Amniotic stem cell (primary cell): ENCODE measurements at regions not wholly inside any gene's neighbourhood (a gene's known extent, or its start where the extent isn't known, plus 50 kb on each side); places are given as distances from the start of the nearest gene placed in this dataset.

Experiments
- DNase-seq: peaks from one replicate; lab custom pipeline; 2025; lab: John Stamatoyannopoulos, UW

DNA sequence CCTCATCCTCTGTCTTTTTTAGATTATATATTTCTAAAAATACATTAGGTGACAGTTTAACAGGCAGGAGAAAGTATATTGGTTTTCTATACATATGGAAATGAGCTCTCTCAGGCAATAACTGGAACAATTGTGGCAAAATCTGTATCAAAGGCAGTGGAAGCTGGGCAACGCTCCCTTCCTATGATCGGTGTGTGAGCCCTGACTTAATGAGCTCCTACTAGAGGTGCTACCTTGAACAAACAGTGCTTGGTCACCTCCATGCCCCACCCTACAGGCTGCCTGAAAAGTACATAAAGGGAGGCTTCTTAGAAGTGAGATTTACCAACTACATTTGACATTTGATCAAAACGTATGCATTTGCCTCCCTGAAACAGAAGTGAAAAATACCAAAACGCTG lies 185.3 kb downstream of the EFNB2 start:
- DNase-seq = no peak

DNA sequence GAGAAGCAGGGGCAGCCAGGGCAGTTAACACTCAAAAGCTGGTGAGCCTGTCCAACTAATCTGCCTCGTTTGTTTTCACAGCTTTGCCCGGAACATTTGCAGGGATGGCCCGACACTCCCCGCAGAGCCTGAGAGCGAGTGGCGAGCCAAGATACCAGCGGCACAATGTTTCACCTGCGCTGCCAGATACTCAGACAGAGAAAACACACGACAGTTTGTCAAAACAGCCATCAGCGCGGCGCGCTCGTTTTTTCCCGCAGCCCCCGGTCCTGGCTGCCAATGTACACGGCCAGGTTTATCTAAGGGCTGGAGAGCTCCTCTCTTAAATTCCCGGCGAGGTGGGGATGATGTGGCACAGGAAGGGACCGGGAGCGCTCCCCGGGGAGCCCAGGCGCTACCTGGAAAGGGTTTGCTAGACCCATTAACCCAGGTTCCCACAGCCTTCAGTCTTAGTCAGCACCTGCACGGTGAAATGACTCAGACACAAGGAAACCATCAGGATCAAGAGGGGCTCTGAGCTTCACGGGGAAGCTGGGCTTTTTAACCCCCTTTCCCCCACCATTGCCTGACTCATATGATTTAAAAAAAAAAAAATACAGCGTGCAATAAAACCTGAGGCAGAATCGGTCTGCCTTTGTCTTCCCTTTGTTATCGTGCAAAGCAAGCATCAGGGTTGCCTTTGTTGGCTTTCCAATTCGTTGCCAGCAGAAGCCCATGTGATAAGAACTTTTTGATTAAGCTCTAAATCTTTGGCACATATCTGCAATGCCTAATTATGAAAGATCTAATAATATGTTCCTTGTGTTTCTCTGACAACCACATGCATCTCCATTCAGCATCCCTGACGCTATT lies 186.2 kb downstream of the EFNB2 start:
- DNase-seq = no peak

DNA sequence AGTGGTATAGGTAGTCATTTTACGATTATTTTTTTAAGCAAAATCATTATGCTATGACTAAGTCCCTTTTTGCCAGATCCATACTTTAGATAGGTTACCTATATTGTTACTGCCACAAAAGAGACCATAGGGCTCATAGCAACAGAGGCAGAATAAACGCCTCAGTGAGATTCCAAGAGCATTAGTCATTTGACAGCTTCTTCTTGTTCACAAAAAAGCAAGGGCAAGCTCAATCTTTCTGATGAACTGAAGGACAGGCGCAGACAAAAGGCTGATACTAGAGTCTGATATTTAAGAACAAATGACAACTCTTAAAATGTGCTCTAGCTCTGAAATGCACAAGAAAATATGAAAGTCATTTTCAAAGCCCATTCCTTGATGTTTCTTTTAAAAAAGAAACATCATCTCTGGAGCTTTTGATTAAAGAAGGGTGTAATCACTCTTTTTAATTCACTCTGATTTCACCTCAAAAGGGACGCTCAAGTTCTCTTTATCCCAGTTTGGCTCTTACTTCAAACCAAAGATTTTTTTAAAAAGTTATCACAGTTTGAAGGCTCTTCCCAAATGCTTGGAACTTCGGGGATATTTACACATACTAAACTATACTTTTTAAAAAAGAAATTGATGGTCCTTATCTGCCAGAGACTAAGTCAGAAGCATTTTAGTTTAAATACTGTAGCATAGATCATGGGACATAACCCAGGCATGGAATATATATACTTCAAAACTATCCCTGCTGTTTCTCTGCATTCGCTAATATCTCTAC lies 187.2 kb downstream of the EFNB2 start:
- DNase-seq = no peak

- no peak for DNase-seq
Measured at GRCh38 chr13:106344342-106344741, 191.1 kb downstream of the EFNB2 start.

DNA sequence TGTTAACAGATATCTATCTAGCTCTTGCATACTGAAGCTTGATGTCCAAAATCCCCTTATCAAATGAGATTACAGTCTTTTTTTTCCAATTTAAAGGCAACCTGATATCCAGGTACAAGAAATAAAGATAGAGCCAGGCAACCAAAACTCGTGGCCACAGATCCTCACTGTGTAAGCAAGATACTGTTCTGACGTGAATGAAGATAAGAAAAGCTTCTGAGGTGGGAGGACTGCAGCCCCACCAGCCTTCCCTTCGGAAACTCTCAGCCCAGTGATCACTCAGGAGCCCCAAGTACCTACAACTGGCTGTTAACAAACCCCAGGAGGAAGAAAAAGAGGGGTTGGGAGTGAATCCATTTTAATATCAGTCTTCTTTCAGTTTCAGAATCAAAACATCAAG lies 191.6 kb downstream of the EFNB2 start:
- no peak for DNase-seq

DNA sequence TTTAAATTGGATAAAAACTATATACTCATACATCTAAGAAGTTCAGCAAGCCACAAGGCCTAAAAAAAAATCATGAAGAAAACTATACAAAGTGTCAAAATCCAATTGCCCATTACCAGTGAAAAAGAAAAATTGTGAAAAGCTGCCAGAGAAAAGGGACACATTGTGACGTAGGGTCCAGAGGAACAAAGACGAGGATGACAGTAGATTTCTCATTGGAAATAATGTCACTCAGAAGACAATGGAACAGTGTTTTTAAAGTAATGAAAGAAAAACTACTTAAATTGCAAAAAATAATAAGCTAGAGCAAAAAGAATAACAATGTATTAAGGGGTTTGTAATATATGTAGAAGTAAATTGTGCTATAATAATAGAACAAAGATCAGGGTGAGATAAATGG lies 195.2 kb downstream of the EFNB2 start:
- no peak for DNase-seq

DNA sequence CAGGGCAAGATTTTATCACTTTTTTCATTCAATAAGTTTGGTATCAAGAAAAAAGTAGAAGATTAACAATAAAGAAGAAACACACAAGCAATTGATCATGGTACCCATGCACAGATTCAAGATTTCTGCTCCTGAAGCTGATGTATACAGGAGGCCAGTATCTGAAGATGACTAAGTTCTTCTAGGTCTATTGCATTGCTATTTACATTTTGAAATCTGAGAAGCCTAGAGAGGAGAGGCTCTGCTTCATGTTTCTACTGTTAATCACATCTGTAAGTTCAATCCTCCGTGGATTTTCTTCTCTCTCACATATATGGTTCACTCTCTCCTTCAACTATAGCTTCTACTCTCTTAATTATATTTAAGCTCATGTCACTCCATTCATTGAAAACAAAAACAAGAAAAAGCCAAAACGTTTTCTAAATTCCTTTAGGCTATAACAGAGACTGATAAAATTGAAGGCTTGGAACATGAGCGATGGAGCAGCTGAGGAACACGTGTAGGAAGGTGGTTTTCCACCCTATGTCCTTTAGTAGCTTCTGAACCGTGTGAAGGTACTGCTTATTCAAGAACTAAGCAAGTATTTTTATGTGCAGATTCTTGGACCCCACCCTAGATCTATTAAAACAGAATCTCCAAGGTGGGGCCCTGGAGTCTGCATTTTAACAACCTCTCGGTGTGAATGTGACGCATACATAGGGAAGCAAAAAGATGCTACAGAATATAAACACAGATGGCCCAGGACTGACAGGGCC lies 198.2 kb downstream of the EFNB2 start:
- DNase-seq = no peak

DNA sequence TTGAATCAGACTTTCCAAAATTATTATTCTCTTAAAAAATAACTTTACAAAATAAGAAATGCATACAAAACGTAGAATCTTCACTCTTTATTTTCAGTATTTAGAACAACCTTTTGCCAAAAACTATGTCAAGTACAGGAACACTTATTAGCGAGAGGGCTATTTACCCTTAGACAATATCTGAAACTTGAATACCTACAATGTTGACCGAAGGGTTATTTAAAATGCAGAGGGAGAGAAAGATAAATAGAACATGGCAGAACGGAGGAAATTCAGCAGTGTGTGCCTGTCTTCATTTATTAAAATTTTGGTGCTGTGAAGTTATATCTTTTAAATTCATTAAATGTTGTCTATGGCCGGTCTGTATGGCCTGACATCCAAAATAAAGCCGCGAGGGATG lies 198.8 kb downstream of the EFNB2 start:
- no peak for DNase-seq

DNA sequence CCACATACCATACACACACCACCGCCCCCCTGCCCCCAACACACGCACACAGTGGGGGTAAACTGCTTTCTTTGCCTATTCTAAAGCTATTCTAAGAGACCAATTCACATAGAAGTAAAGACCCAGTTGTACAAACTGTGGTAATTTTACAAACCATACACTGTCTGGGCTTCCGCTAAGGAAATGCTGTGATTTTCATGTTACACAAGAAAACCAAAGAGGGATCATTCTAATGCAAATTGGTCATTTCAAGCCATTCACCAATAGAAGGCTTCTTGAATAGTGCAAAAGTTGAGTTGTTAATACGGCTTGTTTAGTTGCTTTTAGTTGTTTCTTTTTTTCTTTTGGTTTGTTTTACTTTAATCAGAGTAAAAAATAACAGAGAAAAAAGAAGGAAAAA lies 202.8 kb downstream of the EFNB2 start:
- DNase-seq = no peak

DNA sequence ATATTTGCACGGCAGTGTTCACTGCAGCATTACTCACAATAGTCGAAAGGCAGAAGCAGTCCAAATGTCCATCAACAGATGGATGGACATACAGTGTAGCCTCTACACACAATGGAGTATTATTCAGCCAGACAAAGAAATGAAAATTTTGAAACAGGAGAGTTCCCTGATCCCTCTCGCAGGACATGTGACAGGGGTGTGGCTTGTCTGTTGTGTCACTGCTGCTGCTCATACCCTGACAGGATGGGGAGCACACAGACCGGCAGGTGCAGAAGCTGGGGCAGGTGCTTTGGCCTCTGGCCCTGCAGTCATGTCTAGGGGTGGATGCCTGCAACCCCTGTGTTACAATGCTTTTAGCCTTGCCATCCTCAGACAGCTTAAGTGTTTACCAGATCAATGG lies 204.3 kb downstream of the EFNB2 start:
- DNase-seq = no peak

- no peak for DNase-seq
Measured at GRCh38 chr13:106329941-106330340, 205.5 kb downstream of the EFNB2 start.

- no peak for DNase-seq
Measured at GRCh38 chr13:106326751-106327150, 208.7 kb downstream of the EFNB2 start.

DNA sequence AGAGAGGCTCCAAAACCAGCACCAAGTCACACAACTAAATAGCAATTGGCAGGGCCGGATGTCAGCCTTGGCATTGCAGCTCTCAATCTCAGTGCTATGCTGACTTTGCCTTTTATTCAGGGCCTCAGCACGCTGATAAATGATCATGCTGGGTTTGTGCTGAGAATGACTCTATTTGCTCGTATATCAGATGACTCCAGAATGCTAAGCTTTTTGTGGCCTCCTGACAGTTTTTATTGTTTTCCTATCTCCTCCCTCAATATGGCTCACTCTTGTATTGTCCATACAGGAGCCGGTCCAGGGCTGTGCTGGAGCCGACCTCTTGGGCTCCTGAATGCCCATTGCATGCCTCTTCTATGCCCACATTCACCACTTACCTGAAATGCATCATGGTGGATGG lies 211.0 kb downstream of the EFNB2 start:
- no peak for DNase-seq

DNA sequence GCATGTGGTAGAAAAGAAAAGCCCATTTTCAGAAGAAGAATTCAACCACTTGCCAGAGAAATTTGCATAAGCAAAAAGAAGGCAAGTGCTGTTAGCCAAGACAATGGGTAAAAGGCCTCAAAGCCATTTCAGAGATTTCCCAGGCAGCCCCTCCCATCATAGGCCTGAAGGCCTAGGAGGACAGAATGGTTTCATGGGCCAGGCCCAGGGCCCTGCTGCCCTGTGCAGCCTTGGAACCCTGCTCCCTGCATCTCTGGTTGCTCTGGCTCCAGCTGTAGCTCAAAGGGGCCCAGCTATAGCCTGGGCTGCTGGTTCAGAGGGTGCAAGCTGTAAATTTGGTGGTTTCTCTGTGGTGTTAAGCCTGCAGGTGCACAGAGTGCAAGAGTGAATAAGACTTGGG lies 212.8 kb downstream of the EFNB2 start:
- DNase-seq = no peak

DNA sequence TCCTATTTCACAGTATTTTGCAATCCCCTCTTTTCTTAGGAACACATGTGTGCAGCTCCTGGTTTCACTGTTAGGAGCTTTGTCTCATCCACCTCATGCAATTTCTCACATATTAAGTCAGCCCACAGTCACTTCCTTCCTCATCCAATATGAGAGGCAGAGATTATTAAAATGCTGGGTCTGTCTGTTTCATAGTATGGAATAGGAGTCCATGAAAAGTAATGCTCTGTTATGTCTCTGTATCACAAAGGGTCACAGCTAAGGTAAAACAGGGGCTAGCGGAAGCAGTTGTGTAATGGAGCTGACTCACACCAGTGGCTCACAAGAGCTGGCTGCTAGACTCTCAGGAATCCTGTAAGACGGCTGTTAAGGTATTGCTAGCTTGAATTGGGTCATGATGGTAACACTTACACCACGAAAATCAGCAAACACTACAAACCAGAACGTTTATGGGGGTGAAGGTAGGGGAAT lies 216.5 kb downstream of the EFNB2 start:
- DNase-seq = peak; percentile 52

GRCh38 chr13:106314417-106314816 lies 221.0 kb downstream of the EFNB2 start:
- no peak for DNase-seq

GRCh38 chr13:106311004-106311403 lies 224.5 kb downstream of the EFNB2 start:
- DNase-seq = no peak

- DNase-seq = no peak
Measured at GRCh38 chr13:106310291-106310865, 225.1 kb downstream of the EFNB2 start.

DNA sequence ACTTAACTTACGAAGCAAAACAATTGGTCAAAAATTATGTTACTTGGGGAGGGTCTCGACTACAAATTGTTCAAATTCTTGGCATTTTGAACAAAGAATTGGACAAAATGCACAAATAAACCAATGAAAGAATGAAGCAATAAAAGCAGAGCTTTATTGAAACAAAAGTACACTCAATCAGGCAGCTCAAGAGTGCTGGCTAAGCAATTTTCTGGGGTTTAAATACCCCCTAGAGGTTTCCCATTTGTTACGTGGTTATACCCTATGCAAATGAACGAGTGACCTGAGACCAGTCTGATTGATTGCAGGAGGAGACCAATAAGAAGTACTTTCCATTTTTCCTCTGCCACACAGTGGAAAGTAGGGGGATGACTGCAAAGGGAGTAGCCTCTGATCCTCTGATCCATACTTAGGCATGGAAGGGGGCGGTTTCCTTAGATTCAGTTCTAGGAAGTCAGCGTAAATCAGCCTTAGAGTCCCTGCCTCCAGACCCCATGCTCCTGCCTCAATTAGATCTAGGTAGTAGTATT lies 228.6 kb downstream of the EFNB2 start:
- no peak for DNase-seq

DNA sequence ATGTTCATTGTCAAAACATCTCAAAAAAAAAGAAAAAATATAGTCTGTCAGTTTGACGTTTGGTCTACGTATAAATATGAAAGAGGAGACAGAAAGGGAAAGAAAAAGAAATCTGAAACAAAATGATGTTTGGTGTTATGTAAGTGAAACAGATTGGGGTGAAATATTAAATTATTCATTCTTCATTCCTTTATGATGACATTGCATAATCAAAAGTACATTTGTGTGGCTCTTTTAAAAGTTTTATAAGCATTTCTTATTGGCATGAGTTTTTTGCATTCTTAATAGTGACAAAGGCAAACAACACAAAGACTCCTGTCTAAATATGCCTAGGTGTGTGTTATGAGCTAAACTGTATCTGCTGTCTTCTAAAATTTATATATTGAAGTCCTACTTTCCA lies 232.6 kb downstream of the EFNB2 start:
- no peak for DNase-seq

DNA sequence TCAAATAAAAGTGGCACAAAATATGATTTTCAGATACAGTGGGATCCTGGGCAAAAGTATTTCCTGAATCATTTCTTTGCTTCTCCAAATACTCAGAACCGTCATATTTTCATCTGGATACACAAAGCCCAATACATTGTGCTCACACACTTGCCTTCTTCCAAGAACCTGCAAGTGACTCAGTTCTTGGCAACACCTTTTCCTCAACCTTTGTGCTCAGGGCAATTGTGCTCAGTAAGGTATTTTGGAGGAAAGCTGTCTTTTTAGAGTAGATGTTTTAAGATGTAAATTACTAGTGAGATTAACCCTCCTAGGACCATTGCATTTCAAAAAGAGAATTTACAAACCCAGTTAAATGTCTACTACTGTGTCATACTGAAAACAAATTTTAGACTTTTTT lies 233.5 kb downstream of the EFNB2 start:
- no peak for DNase-seq

- no peak for DNase-seq
Measured at GRCh38 chr13:106299621-106300020, 235.8 kb downstream of the EFNB2 start.
